Stomach (tissue), 8 donors: ENCODE measurements at regions not wholly inside any gene's neighbourhood (a gene's known extent, or its start where the extent isn't known, plus 50 kb on each side); places are given as distances from the start of the nearest gene placed in this dataset.

Experiments
- DNase-seq, 2 donors: peaks; one replicate each; pipeline versions ENCODE4 v3.0.0 to v3.0.0-alpha.2; 2013 to 2019
- H3K27ac ChIP-seq, 5 donors: fragments of 200-600 bp in 4 of 5; sonication (generic) in 4 of 5; one replicate each; pipeline ENCODE4 v1.5.1; 2013 to 2019; ENCODE audit warnings: mild to moderate bottlenecking in 1 of 5, moderate library complexity in 1 of 5
- H3K27me3 ChIP-seq, 3 donors: fragments of 200-600 bp; sonication (generic); one replicate each; pipeline ENCODE4 v1.5.1; 2017 to 2019; ENCODE audit warnings: mixed run types in 1 of 3
- H3K36me3 ChIP-seq, 4 donors: fragments of 200-600 bp; sonication (generic); 1 replicate in 3 of 4; 2 replicates in 1 of 4; pipeline ENCODE4 v1.5.1; 2016 to 2019
- H3K4me1 ChIP-seq, 4 donors: fragments of 200-600 bp; sonication (generic); one replicate each; pipeline ENCODE4 v1.5.1; 2016 to 2019
- H3K4me3 ChIP-seq, 4 donors: fragments of 200-600 bp; sonication (generic) in 3 of 4; one replicate each; pipeline ENCODE4 v1.5.1; 2016 to 2019; ENCODE audit warnings: mild to moderate bottlenecking in 1 of 4
- H3K9me3 ChIP-seq, 4 donors: fragments of 200-600 bp; sonication (generic); one replicate each; pipeline ENCODE4 v1.5.1; 2016 to 2019
- EP300 ChIP-seq: sonication (generic); formaldehyde crosslinking; IDR thresholded peaks from one replicate; pipeline ENCODE4 v1.6.1; 2017; ENCODE audit warnings: antibody characterized with exemption
- POLR2A ChIP-seq, 4 donors: fragments of 450-650 bp; IDR thresholded peaks; one replicate each; pipeline ENCODE4 v1.6.1; 2016; ENCODE audit warnings: antibody characterized with exemption in 4 of 4, control low read depth in 2 of 4, mild to moderate bottlenecking in 1 of 4, moderate library complexity in 1 of 4
- POLR2AphosphoS5 ChIP-seq, 3 donors: sonication (generic); formaldehyde crosslinking; IDR thresholded peaks; one replicate each; pipeline ENCODE4 v1.6.1; 2016; ENCODE audit warnings: antibody characterized with exemption in 3 of 3
- WGBS, 5 donors: extraction: QIAGEN DNeasy Blood & Tissue Kit in 3 of 5; methylation state at CpG; one replicate each; pipeline versions ENCODE4 v1.1.5 to v1.1.7; 2013 to 2018; 5-methylcytosine and 5-hydroxymethylcytosine counted together
- intact Hi-C: fragments of 100-400 bp; cut with DNase I; formaldehyde crosslinking; loops from one replicate; pipeline ENCODE4 v1.15.1; 2023; ENCODE audit warnings: low total_unique reads
- TF ChIP-seq, protein P1 (sequence below), 7 experiments: fragments of 450-650 bp in 4 of 7; fragments of 200-600 bp in 3 of 7; sonication (generic) in 3 of 7; IDR thresholded peaks; one replicate each; pipeline ENCODE4 v1.5.1; 2016 to 2019; ENCODE audit warnings: antibody characterized with exemption in 7 of 7, control low read depth in 2 of 7, mild to moderate bottlenecking in 1 of 7
- donor health status: healthy with polysubstance abuse.
- donor health status: Bipolar disorder and iron deficiency.
- donor health status: healthy.

DNA sequence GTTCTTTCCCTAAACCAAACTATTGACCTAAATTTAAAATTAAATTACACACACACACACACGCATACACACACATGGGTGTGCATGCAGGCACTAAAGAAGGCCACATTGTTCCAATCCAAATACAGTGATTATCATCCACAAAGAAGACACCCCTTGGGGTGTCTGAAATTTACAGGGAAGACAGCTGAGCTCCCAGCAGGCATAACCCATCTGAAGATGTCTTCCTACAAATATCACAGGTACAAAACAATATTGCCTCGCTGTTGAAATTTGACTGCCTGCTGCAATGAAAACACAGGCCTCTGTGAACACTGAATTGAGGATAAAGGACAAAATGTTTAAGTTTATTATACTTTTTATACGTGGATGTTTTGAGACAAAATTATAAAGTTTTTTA, 50.2 kb upstream of the SLC7A11 start:
- no peak for DNase-seq
- intact Hi-C loops: no loop called here

More for the DNA sequence above, 50.2 kb upstream of the SLC7A11 start:
- Histone ChIP-seq H3K4me1 (no peaks in the 10 kb centered on the region), H3K27ac (no peak overlapping the region), H3K9me3 (no peaks in the 10 kb centered on the region), H3K36me3 (no peaks in the 10 kb centered on the region), H3K27me3 (no peaks in the 10 kb centered on the region), H3K4me3 (no peak overlapping the region)
- 83 to 92% (median 90%) methylated on average over 3 of the region's 3 CpGs for WGBS, 5 donors
- TF ChIP-seq EP300 (no peak), POLR2A (IDR thresholded peaks at IDR 0.05) (no peak), POLR2AphosphoS5 (IDR thresholded peaks at IDR 0.05) (no peak)
- TF ChIP-seq, protein P1, sequence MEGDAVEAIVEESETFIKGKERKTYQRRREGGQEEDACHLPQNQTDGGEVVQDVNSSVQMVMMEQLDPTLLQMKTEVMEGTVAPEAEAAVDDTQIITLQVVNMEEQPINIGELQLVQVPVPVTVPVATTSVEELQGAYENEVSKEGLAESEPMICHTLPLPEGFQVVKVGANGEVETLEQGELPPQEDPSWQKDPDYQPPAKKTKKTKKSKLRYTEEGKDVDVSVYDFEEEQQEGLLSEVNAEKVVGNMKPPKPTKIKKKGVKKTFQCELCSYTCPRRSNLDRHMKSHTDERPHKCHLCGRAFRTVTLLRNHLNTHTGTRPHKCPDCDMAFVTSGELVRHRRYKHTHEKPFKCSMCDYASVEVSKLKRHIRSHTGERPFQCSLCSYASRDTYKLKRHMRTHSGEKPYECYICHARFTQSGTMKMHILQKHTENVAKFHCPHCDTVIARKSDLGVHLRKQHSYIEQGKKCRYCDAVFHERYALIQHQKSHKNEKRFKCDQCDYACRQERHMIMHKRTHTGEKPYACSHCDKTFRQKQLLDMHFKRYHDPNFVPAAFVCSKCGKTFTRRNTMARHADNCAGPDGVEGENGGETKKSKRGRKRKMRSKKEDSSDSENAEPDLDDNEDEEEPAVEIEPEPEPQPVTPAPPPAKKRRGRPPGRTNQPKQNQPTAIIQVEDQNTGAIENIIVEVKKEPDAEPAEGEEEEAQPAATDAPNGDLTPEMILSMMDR (IDR thresholded peaks at IDR 0.05): no peak
